ENCODE measurements at regions not wholly inside any gene's neighbourhood (a gene's known extent, or its start where the extent isn't known, plus 50 kb on each side); places are given as distances from the start of the nearest gene placed in this dataset.

GRCh38 chr13:31461923-31462322 lies 262.1 kb downstream of the B3GLCT start:
- TF ChIP-seq CTCF (IDR thresholded peaks at IDR 0.05; ENCODE audit: low read depth, low read length), result no peak
- no peak for TF ChIP-seq POLR2A (IDR thresholded peaks at IDR 0.05; ENCODE audit: extremely low read depth, insufficient read length)
- no peak for TF ChIP-seq MAX (IDR thresholded peaks at IDR 0.05; ENCODE audit: low read depth, low read length)

Measured in NB4 (cell line).